HG02870 (cell line): ENCODE measurements at regions not wholly inside any gene's neighbourhood (a gene's known extent, or its start where the extent isn't known, plus 50 kb on each side); places are given as distances from the start of the nearest gene placed in this dataset.

Experiments
- ATAC-seq: cut with Tn5 transposase; IDR thresholded peaks from one replicate; pipeline ENCODE4 v1.9.1; 2021; ENCODE audit warnings: mild to moderate bottlenecking, moderate library complexity; ENCODE audit not compliant: unreplicated experiment

GRCh38 chr19:29420482-29421195, 105.2 kb upstream of the VSTM2B start:
- no peak for ATAC-seq

GRCh38 chr19:29421196-29421545, 104.6 kb upstream of the VSTM2B start:
- ATAC-seq = no peak

DNA sequence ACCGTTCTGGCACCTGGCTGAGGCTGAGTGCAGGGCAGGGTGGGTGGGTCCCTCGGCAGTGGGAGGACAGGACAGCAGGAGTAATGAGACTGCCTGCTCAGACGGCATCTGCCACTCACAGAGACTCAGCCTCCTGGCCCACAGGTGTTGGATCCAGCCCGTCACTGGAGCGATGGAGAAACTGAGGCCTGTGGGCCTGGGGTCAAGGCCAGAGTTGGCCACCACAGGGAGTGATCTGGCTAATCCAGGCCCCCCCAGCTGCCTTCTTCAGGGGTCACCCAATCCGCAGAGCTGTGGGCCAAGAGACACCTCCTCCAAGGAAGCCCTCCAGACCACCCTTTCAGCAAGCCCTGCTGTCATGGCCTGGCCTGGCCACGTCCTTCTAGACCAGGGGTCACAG, 103.7 kb upstream of the VSTM2B start:
- no peak for ATAC-seq

DNA sequence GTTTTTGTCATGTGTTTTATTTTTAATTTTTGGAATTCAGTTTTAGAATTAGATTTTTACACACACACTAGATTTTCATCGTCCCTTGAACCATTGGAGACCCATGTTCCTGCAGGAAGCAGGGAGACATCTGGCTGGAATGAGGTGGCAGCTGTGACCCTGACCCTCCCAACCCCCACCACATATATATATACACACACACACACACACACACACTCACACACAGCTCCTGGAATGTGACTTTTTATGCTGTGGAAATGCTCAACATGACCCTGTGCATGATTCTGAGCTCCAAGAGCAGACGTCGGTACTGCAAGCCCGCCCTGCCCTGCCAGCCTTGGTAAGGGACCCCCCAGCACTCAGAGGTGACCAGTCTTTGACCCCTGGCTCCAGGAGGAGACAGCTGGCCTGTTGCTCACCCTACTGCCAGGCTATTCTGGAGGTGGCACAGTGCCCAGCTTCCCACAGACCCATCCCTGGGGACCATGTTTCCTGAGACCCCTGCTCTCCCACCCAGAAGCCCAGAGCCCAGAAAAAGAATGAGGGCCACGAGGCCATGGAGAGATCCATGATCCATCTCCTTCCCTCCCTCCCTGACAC, 103.2 kb upstream of the VSTM2B start:
- no peak for ATAC-seq

- no peak for ATAC-seq
Observed at GRCh38 chr19:29428071-29428470, 97.7 kb upstream of the VSTM2B start.

DNA sequence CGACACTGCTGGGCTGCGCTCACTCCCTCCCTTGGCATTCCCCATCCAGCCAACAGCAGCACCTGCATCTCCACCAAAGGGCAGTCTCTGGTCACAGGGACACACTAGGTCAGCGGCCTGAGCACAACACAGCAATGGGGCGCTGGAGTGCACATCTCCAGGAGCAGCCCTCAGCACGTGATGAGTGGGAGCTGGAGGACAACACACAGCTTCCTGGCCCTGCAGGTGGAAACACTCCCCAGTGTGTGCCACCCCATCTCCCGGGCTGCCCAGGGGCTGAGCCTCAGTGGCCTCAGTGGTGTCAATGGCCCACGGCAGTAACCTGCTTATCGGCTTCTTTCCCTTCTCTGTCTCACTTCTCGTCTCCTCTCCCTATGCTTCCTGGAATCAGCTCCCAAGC, 96.8 kb upstream of the VSTM2B start:
- ATAC-seq = no peak

DNA sequence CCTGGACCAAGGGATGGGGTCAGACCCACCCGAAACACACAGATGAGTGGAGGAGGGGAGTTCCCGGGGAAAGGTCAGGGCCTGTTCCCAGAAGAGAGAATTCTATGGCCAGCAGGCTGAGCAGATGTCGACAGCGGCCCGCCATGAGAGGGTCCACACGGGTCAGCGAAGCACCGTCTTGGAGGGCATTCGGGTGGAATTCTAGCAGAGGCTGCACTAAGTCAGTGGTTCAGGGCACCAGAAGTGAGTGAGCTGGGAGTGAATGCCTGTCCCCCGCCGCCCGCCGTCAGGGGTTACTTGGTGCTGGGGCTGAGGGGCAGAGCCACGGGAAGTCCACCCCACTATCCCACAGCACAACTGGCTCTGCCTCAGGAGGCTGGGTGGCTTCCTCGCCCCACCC, 96.2 kb upstream of the VSTM2B start:
- ATAC-seq = no peak

DNA sequence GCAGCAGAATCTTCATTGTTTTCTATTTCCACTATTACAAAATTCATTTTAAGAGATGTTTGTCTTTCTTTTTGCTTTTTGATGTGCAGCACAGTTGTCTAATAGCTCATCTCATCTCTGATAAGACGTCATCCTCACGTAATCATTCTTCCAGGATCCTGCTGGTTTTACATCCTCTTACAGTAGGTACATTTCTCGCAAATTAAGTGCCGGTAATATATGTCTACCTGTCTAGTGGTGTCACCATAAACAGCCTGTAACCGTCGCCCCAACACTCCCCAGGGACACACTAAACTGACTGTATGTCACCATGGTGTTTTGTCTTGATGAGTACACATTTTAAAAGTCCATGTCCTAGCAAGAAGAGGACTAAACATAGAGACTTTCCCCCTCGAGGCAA, 94.5 kb upstream of the VSTM2B start:
- ATAC-seq = no peak

DNA sequence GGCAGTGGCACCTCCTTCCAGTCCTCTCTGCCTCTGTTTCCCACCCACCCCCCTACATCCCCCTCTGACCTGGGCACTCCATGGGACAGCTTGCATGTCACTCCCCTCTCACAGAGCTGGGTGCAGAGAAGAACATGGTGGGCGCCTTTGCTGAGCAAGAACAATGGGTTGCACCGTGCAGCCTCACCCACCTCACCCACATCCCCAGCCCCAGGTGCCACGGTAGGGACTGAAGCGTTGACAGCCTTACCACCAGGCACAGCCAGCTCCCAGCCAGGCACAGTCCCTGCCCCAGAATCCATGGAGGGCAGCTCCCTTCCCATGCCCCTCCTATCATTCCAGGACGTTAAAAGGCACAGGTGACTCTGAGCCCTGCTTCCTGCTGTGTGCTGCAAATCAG, 93.1 kb upstream of the VSTM2B start:
- ATAC-seq = no peak

DNA sequence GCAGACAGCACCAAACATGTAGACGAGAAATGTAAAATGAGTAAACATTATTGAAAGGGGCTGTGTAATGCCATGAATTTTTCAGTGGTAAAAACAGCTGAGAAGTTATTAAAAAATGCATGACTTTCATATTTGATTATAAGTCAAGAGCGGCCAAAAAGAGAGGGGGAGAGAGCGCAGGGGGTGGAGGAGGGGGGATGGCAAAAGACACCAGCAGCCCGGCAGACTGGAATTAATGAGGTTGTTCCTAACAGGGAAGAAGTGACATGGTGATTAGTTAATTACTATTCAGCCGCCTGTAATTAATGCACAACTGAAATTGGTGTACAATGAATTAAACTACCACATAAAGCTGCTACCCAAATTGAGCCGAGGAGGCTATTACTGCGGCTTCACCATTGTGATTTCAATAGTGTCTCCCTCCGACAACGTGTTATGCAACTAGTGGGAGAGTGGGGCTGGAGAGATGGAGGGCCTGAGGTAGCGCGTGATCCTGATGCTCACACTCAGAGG, 89.1 kb upstream of the VSTM2B start:
- no peak for ATAC-seq

DNA sequence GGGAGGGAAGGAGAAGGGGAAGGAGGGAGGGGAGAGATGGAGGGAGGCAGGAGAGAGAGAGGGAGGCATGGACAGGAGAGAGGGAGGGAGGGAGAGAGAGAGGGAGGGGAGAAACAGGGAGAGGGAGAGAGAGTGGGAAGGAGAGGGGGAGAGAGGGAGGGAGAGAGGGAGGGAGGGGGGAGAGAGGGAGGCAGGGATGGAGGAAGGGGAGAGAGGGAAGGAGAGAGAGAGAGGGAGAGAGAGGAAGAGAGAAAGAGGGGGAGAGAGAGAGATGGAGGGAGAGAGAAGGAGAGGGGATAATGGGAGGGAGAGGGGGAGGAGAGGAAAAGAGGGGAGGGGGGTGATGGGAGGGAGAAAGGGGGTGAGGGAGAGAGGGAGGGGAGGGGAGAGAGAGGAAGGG, 86.8 kb upstream of the VSTM2B start:
- ATAC-seq = no peak

DNA sequence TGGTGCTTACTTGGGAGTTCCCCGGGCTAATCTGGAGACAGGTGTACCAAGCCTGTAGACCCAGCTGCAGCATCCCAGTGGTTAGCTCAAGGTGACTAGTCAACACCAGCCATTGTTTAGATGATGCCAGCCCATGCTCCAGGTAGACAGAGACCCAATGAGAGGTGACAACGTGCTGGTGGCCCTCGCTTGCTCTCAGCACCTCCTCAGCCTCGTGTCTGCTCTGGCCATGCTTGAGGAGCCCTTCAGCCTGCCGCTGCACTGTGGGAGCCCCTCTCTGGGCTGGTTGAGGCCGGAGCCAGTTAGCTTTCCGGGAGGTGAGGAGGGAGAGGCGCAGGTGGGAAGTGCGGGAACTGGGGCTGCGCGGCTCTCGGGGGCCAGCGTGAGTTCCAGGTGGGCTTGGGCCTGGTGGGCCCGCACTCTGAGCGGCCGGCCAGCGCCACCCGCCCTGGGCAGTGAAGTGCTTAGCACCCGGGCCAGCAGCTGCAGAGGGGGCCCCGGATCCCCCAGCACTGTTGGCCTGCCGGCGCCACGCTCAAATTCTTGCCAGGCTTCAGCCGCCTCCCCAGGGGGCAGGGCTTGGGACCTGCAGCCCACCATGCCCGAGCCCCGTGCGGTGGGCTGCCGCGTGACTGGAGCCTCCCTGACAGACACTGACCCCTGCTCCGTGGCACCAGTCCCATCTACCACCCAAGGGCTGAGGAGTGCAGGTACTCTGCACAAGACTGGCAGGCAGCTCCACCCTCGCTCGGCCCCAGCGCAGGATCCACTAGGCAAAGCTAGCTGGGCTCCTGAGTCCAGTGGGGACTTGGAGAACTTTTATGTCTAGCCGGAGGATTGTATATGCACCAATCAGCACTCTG, 85.9 kb upstream of the VSTM2B start:
- no peak for ATAC-seq

DNA sequence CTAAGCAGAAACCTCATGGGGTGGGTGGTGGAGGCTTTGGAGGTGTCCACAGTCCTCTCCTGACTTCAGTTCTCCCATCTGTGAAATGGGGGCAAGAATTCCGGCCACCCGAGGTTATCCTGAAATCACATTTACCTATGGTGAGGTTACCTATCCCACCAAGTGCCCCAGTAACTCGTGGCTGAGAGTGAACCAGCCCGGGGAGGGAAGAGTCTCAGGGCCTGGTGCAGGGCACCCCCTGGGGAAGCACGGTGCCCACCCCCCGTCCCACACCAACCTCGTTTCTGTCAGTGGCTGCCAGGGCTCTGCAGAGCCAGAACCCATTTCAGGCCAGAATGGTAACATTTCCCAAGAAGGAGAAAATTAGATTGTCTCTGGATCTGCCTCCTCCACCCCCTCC, 83.7 kb upstream of the VSTM2B start:
- ATAC-seq = no peak

- ATAC-seq = no peak
Observed at GRCh38 chr19:29442910-29443309, 82.9 kb upstream of the VSTM2B start.

- ATAC-seq = no peak
Observed at GRCh38 chr19:29445246-29445645, 80.5 kb upstream of the VSTM2B start.

DNA sequence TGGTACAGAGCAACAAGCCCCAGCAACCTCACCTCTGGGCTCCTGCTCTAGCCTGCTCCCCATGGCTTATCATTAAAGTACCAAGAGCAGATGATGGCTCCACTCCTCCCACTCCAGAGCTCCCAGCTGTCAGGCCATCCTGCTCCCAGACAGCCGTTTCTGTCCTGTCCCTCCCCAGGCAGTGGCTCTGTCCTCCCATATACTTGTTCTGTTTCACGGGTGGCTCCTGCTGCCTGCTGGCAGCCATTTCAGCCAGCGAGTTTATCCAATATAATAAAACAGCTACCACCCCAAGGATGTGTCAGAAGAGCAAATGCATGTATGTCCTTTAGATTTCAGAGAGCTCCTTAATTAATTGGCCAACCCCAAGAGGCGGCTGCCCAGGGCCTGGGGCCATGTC, 79.4 kb upstream of the VSTM2B start:
- no peak for ATAC-seq

DNA sequence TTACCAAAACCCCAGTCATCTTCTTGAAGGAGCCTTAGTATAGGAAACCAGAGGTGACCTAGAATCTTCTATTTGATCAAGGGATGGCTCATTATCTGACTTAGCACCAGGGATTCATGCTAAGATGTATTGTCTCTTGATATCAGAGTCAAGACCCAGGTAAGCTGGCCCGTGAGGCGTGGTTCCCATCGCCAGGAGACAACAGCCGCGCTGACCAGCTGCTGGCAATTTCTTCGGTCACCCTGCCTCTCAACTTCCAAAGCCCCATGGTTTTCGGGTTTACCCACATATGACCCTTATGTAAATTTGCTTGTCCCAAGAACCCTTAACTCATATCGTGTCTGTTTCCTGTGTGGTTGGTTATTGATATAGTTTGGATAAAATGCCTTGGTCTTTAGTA, 77.7 kb upstream of the VSTM2B start:
- no peak for ATAC-seq

GRCh38 chr19:29449371-29449770, 76.4 kb upstream of the VSTM2B start:
- ATAC-seq = no peak

DNA sequence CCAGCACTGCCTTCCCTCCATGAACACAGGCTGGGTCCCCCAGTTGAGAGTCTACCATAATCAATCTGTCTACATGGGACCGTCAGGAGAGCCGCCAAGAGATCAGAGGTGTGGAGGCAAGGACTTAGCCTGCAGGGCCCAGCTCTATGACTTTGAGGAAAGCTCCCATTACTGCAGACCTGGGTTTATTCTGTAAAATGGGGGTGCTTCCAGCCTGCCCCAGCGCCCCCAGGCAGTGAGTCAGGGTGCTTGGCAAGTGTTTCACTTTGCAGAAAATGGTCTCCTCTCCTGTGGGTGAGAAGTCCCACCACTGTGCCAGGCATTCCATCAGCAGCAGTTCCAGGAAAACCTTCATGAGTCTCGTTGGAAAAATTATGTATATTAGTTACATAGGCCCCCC, 75.5 kb upstream of the VSTM2B start:
- no peak for ATAC-seq

- ATAC-seq = no peak
Observed at GRCh38 chr19:29450812-29451211, 75.0 kb upstream of the VSTM2B start.

- no peak for ATAC-seq
Observed at GRCh38 chr19:29454109-29454508, 71.7 kb upstream of the VSTM2B start.

DNA sequence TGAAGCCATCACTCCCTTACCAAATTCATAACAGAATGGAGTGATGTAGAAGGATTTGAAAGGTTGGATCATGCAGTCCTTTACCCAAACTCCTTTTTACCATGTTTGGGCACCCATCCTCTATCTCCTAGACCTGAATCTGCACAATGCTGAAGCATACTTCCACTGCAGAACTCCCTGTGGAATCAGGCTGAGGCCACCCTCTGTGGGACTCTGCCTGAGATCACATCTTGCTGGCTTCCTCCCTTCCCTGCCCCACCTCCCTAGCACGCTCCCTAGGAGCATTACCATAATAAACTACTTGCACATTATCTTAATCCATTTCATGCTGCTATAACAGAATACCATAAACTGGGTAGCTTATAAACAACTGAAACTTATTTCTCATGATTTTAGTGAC, 68.4 kb upstream of the VSTM2B start:
- no peak for ATAC-seq
